Cardiac fibroblast (primary cell): ENCODE measurements at regions not wholly inside any gene's neighbourhood (a gene's known extent, or its start where the extent isn't known, plus 50 kb on each side); places are given as distances from the start of the nearest gene placed in this dataset.

Source experiments
- DNase-seq, 2 donors: peaks; one replicate each; pipeline versions ENCODE4 v3.0.0 to v3.0.0-alpha.2; 2010; ENCODE audit warnings: low read depth in 2 of 2
- H3K4me3 ChIP-seq, 2 donors: replicated peaks in 1 of 2; 1 replicate in 1 of 2; 2 replicates in 1 of 2; pipeline ENCODE4 v1.5.1; 2011; ENCODE audit warnings: low read depth in 2 of 2, low read length in 2 of 2, mild to moderate bottlenecking in 2 of 2, moderate library complexity in 1 of 2
- CTCF ChIP-seq: IDR thresholded peaks from one replicate; pipeline ENCODE4 v1.5.1; 2011; ENCODE audit warnings: low read depth, mild to moderate bottlenecking, low read length, inconsistent platforms

GRCh38 chr2:145359561-145359960, 839.6 kb upstream of the ZEB2 start:
- H3K4me3 ChIP-seq = no peak overlapping the region
- no peak for TF ChIP-seq CTCF
- no peak for DNase-seq

DNA sequence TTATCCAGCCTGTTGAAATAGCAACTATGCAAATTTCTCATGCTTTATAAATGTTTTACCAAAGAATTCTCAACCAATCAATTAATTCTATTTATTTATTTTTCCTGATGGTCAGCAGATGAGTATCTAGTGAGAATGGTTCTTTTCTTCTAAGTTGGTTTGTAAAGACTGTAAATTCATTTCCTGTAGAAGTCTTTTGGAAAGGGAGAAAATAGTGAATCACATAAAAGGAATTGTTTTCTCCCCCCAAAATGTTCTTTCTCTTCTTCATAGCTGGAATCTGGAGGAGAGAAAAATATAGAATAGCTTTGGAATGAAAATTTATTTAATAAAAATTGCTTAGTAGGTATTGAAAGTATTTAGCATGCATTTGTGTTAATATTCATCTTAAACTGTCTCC, 836.1 kb upstream of the ZEB2 start:
- no peak for TF ChIP-seq CTCF
- H3K4me3 ChIP-seq = no peak overlapping the region
- DNase-seq = peak in 1 of 2 donors; percentile 49

GRCh38 chr2:145352484-145352883, 832.6 kb upstream of the ZEB2 start:
- DNase-seq = no peak
- H3K4me3 ChIP-seq = no peak overlapping the region
- no peak for TF ChIP-seq CTCF

GRCh38 chr2:145351864-145352425, 832.0 kb upstream of the ZEB2 start:
- TF ChIP-seq CTCF = no peak
- DNase-seq = no peak
- no peak overlapping the region for H3K4me3 ChIP-seq

DNA sequence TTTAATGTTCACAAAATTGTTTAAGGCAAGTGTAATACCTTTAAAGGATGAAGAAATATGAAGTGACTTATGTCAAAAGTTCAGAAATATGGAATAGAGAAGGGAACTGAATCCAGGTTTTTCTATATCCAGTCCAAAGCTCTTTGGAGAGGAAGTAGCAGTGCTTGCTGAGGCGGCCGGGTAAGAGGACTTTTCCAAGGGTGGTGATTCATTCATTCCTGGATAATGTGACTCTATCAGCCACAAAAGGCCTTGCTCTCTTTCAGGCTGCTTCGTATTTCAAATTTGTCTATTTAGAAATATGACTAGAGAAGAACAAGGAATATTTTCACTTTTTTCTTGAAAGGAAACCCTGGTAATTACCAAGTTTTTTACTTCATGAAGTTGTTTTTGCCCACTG, 830.1 kb upstream of the ZEB2 start:
- TF ChIP-seq CTCF = no peak
- H3K4me3 ChIP-seq = no peak overlapping the region
- DNase-seq = peak; percentile 56 to 61

- no peak for TF ChIP-seq CTCF
- peak in 1 of 2 donors; percentile 31 for DNase-seq
- H3K4me3 ChIP-seq = no peak overlapping the region
Measured at GRCh38 chr2:145344076-145344724, 824.3 kb upstream of the ZEB2 start.

DNA sequence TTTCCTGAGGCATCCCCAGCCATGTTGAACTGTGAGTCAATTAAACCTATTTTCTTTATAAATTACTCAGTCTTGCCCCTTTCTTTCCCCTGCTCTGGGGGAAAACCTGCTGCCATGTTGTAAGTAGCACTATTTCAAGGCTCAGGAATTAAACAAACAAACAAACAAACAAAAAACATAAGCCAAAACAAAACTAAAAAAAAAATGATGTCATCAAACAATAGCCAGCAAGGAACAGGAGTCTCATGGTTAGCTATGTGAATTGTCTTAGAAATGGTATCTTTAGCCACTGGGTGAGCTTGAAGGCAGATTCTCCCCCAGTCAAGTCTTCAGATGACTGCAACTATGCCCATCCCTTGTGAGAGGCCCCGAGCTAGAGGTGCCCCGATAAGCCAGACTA, 823.4 kb upstream of the ZEB2 start:
- DNase-seq = no peak
- no peak for TF ChIP-seq CTCF
- no peak overlapping the region for H3K4me3 ChIP-seq
